GM19351 (cell line): ENCODE measurements at regions not wholly inside any gene's neighbourhood (a gene's known extent, or its start where the extent isn't known, plus 50 kb on each side); places are given as distances from the start of the nearest gene placed in this dataset.
A peak's percentile ranks its signal among the peaks of the same experiment; 100 is the strongest.
"Not testable (repeated sequence)": the region's sequence is repeated elsewhere in the genome, so short reads cannot be mapped to it uniquely, and the experiment has no call there.

Source experiments
- ATAC-seq: cut with Tn5 transposase; IDR thresholded peaks from one replicate; pipeline ENCODE4 v1.9.1; 2021; ENCODE audit warnings: mild to moderate bottlenecking, moderate library complexity; ENCODE audit not compliant: unreplicated experiment

DNA sequence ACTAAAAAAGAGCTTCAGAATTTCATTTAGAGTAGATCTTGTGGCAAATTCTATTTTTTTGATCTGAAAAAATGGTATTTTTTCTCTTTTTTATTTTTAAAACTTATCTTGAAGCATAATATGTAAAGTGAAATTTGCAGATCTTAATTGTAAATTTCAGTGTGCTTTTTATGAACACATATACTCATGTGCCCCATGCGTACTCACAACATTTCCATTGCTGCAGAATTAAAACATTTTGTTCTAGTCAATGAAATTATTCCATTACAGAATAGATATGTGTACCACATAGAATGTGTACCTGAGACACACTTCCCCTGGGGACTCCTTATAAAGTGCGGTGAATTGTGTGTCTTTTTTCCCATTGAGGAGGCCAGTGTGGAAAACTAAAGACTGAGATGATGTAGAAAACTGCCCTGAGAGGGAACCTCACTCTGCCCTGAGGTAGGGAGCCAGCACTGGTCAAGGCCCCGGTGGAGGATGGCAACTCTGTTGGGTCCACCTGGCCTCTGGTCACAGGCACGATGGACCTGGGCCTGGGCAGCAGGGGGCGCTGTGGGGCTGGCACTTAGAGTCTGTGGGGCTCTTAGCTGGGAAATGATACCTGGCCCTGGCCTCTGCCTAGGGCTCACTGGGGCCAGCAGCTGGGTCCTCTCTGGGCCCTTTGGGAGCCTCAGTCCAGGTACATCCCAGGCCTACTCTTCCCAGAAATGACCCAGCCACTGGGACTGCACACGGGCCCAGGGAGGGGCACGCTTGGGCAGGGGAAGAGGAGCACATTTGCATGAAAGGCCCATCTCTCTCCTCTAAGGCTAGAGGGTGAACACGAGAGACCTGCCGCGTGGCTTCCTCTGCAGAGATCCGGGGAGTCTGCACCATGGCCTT lies 77.9 kb upstream of the TOP3B start:
- peak; percentile 68 for ATAC-seq

- ATAC-seq, result no peak
These were observed 76.9 kb upstream of the TOP3B start for GRCh38 chr22:22059291-22060002.

- ATAC-seq, result no peak
These were observed 76.2 kb upstream of the TOP3B start for GRCh38 chr22:22058633-22059290.

GRCh38 chr22:22057617-22058378 lies 75.2 kb upstream of the TOP3B start:
- ATAC-seq, result no peak

DNA sequence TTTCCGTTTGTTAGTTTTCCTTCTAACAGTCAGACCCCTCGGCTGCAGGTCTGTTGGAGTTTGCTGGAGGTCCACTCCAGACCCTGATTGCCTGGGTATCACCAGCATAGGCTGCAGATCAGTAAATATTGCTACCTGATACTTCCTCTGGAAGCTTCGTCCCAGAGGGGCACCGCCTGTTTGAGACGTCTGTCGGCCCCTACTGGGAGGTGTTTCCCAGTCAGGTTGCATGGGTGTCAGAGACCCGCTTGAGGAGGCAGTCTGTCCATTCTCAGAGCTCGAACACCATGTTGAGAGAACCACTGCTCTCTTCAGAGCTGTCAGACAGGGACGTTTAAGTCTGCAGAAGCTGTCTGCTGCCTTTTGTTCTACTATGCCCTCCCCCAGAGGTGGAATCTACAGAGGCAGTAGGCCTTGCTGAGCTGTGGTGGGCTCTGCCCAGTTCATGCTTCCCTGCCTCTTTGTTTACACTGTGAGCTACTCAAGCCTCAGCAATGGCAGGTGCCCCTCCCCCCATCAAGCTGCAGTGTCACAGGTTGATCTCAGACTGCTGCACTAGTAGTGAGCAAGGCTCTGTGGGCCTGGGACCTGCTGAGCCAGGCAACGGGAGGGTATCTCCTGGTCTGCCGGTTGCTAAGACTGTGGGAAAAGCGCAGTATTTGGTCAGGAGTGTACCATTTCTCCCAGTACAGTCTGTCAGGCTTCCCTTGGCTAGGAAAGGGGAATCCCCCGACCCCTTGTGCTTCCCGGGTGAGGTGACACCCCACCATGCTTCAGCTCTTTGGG lies 74.4 kb upstream of the TOP3B start:
- ATAC-seq, result not testable (repeated sequence)

DNA sequence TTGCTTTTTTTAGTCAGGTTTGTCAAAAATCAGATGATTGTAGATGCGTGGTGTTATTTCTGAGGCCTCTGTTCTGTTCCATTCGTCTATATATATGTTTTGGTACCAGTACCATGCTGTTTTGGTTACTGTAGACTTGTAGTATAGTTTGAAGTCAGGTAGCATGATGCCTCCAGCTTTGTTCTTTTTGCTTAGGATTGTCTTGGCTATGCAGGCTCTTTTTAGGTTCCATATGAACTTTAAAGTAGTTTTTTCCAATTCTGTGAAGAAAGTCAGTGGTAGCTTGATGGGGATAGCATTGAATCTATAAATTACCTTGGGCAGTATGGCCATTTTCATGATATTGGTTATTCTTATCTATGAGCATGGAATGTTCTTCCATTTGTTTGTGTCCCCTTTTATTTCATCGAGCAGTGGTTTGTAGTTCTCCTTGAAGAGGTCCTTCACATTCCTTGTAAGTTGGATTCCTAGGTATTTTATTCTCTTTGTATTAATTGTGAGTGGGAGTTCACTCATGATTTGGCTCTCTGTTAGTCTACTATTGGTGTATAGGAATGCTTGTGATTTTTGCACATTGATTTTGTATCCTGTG lies 70.1 kb upstream of the TOP3B start:
- ATAC-seq, result not testable (repeated sequence)

DNA sequence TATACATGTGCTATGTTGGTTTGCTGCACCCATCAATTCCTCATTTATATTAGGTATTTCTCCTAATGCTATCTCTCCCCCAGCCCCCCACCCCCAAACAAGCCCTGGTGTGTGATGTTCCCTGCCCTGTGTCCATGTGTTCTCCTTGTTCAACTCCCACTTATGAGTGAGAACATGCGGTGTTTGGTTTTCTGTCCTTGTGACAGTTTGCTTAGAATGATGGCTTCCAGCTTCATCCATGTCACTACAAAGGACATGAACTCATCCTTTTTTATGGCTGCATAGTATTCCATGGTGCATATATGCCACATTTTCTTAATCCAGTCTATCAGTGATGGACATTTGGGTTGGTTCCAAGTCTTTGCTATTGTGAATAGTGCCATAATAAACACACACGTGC lies 68.4 kb upstream of the TOP3B start:
- not testable (repeated sequence) for ATAC-seq

DNA sequence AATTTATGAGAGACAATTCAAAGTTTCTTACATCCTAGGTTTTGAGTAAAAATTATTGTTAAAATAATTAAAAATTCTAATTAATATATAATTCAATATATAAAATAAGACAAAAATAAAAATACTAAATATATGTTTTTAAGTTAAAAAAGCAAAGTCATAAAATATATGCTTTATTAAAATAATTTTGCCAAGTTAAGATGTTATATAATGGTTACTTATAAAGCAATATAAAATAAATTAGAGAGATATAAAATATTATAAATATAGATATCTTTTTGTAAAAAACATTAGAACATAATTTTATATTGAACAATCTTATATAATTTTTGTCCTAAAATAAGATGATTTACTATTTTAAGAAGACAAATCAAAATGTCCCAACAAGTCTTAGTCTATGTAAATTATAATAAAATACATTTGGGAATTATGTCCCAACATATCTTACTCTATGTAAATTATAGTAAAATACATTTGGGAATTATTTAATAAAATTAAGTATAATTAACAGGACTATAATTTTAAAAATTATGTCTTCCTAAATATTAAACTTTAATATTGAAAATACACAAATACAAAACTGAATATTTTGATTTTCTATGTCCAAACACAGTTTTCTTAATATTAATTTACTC lies 67.7 kb upstream of the TOP3B start:
- no peak for ATAC-seq

GRCh38 chr22:22049684-22050083 lies 67.1 kb upstream of the TOP3B start:
- no peak for ATAC-seq

DNA sequence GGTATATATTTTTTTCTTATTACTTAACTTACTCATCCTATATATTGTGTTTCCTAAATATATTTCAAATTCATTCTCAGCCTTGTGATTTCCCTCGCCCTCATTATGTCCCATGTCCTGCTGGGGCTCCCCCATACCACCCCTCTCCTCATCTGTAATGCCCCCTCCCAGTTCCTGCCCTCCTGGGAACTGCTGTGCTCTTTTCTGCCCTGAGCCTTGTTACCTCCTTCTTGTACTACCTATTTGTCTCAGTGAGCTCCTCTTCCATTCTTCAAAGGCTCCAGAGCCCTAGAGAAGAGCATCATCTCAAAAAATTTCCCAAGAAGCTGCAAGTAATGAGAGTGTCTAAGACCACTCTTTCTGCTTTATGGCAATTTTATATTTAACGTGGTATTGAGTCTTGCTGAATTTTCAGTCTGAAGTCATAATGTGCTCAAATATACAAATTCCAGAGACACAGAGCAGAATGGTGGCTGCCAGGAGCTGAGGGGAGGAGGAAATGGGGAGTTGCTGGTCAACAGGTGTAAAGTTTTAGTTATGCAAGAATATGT lies 66.5 kb upstream of the TOP3B start:
- no peak for ATAC-seq

DNA sequence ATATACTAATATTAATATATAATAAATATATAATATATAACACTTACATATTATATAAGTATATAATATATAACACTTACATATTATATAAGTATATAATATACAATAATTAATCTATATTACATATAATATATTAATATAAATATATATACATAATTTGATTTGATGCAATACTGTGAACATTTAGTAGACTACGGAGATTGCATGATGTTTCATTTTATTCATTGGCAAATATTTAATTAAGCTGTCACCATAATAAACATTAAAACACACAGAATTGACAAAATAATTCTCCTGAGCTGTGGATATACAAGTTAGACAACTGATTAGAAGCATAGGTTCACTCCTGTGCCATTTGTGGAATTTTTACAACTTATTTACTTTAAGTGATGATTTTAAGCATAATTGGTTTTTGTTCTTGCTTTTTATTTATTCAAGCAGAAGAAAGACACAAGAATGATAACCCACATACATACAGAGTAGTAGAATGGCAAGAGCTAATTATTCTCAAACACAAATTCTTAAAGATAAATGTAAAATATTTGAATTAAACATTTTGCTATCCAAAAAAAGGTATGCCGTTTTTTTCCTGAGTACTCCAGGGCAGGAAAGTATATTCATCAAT lies 65.8 kb upstream of the TOP3B start:
- no peak for ATAC-seq

GRCh38 chr22:22047776-22048175 lies 65.2 kb upstream of the TOP3B start:
- ATAC-seq, result no peak

GRCh38 chr22:22047266-22047665 lies 64.7 kb upstream of the TOP3B start:
- ATAC-seq, result no peak

- no peak for ATAC-seq
These were observed 63.8 kb upstream of the TOP3B start for GRCh38 chr22:22046370-22046769.

DNA sequence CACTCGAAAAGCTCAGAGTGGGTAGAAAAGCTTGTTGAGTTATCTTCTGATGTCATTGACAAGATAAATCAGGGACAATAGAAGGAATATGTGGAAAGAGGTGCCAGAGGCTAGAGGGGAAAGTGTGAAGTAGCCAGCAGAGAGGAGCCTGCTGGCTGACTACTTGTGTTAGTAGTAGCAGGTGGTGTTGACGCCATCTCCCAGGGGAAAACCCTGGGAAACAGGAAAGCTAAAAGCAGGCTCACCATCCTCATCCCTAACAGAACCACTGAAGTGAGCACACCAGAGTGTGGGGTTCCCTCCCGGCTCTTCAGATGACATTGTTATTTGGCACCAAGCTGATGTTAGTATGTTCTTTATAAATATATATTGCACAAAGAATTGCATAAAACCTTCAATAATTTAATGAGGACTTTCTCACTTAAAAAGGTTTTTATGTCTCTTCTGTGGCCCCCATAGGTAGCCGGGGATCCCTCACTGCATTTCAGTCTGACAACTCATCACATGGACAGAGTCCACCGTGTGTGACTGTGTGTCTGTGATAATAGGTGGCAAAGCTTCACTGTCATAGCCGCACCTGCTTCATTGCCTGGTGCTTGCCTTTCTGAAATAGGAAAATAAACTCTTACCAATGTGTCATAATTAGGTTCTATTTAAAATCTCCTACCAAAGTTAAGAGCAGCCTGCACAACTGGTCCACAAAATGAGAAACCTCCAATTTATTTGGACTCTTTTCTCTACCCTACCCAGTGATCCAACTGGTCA lies 63.2 kb upstream of the TOP3B start:
- ATAC-seq, result no peak

DNA sequence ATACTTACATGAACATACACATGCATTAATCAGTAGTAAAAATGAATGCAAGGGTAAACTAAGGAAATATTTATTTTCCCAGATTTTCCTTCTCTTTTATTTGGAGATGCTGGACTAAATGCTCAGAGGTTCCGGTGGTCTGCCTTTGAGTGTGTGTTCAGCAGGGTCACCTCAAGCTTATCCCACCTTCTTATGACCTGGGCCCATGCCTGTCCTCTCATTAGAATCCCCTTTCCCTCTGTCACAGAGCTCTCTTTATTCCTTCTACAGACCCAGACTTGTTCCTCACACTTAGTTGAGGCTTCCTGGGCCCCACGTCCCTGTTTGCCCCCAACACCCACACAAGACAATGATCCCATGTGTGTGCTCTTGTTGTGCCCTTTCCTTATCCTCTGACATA lies 61.6 kb upstream of the TOP3B start:
- ATAC-seq, result no peak

DNA sequence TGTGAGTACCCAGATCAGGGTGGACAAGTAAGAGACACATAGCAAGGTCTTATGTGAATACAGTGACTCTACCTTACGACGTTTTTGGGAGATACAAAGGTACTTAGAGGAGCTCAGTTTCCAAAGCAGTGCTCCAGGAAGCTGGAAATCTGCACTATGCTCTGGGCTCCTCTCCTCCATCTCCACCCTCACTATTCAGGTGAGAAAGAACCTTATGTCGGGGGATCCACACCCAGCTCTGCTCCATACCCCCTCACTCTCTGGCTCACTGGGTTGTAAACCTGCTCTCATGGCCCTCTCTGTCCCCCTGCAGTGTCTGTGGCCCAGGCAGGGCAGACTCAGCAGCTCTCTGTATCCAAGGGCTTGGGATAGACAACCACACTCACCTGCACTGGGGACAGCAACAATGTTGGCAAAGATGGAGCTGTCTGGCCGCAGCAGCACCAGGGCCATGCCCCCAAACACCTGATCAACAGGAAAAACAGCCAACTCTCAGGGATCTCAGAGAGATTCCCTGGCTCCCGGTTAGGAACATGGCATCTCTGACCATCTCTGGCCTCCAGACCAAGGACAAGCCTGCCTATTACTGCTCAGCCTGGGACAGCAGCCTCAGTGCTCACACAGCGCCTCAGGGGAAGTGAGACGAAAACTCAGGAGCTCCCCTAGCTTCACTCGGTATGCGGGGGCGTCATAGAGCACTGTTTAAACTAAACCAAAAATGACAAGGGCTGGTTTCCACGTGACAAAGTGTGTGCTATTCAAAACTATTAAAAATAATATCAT lies 60.9 kb upstream of the TOP3B start:
- no peak for ATAC-seq
